ENCODE measurements at regions not wholly inside any gene's neighbourhood (a gene's known extent, or its start where the extent isn't known, plus 50 kb on each side); places are given as distances from the start of the nearest gene placed in this dataset.

DNA sequence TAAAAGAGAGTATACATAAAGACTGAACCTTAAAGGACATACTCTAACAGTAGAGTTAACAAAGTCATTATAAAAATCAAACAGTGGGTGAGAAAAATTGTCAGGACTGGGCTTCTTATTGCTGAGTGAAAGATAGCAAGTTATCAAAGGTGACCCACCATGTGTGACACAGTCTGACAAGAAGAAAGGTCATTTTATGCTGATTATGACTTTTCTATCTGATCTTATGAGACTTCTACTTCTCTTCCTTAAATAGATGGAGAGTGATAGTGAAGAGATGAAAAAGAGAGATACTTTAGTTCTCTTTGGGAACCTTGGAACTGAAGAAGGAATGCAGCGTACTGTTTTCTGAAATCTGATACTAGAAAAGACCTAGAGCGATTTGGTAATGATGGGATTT lies 2157.1 kb downstream of the NCAM2 start:
- Histone ChIP-seq H3K79me2 (ENCODE audit: insufficient read depth, low read length) (no peaks in the 10 kb centered on the region), H3K4me1 (ENCODE audit: insufficient read depth, low read length) (no peaks in the 10 kb centered on the region), H3K4me2 (ENCODE audit: low read length) (no peak overlapping the region), H4K20me1 (ENCODE audit: insufficient read depth, low read length) (no peaks in the 10 kb centered on the region), H3K27ac (ENCODE audit: low read depth, low read length) (no peak overlapping the region), H3K27me3 (ENCODE audit: insufficient read depth, low read length) (no peaks in the 10 kb centered on the region), H3K9me3 (ENCODE audit: insufficient read depth, low read depth, low read length) (no peaks in the 10 kb centered on the region), H2AFZ (ENCODE audit: low read depth, low read length) (no peak overlapping the region), H3K9ac (ENCODE audit: low read length) (no peak overlapping the region), H3K4me3 (ENCODE audit: insufficient read depth, low read depth, low read length) (no peak overlapping the region), H3K36me3 (ENCODE audit: insufficient read depth, low read length) (no peaks in the 10 kb centered on the region)
- DNase-seq (ENCODE audit: low read depth), result no peak
- Mint-ChIP-seq H3K9me3 (ENCODE audit: unreplicated experiment) (no peaks in the 10 kb centered on the region), H3K4me3 (ENCODE audit: unreplicated experiment) (no peak overlapping the region), H3K27me3 (ENCODE audit: low read depth, unreplicated experiment) (no peaks in the 10 kb centered on the region), H3K27ac (ENCODE audit: unreplicated experiment) (no peak overlapping the region), H3K4me1 (ENCODE audit: low read depth, unreplicated experiment) (no peaks in the 10 kb centered on the region), H3K36me3 (ENCODE audit: low read depth, unreplicated experiment) (no peaks in the 10 kb centered on the region)
- TF ChIP-seq EZH2 (IDR thresholded peaks at IDR 0.05; ENCODE audit: insufficient read depth, low read length), result no peak
- TF ChIP-seq, protein P1, sequence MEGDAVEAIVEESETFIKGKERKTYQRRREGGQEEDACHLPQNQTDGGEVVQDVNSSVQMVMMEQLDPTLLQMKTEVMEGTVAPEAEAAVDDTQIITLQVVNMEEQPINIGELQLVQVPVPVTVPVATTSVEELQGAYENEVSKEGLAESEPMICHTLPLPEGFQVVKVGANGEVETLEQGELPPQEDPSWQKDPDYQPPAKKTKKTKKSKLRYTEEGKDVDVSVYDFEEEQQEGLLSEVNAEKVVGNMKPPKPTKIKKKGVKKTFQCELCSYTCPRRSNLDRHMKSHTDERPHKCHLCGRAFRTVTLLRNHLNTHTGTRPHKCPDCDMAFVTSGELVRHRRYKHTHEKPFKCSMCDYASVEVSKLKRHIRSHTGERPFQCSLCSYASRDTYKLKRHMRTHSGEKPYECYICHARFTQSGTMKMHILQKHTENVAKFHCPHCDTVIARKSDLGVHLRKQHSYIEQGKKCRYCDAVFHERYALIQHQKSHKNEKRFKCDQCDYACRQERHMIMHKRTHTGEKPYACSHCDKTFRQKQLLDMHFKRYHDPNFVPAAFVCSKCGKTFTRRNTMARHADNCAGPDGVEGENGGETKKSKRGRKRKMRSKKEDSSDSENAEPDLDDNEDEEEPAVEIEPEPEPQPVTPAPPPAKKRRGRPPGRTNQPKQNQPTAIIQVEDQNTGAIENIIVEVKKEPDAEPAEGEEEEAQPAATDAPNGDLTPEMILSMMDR (IDR thresholded peaks at IDR 0.05; ENCODE audit: insufficient read depth, low read depth, low read length), result no peak
- FAIRE-seq, result no peak

DNA sequence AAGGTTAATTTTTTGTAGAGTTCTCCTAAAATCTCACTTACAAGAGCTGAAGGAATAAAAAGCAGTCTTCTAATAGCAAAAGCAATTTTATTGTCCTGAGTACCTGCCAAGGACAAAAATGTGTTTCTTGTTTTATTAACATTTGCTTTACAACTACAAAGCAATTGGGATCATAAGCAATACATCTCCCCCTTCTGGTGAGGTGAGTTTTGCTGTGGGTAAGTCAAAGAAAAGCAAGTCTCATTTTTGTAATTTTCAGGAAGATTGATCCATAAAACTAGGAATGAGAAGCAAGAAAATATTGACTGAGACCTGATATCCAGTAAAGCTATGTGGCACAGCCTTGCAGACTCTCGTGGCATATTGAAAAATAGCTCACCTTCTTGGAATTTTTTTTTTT lies 2162.7 kb downstream of the NCAM2 start:
- no peak overlapping the region for H3K27ac ChIP-seq (ENCODE audit: low read depth, low read length)
- no peak overlapping the region for H2AFZ ChIP-seq (ENCODE audit: low read depth, low read length)
- H3K4me2 ChIP-seq (ENCODE audit: low read length), result no peak overlapping the region
- no peak for FAIRE-seq
- no peaks in the 10 kb centered on the region for H3K4me1 ChIP-seq (ENCODE audit: insufficient read depth, low read length)
- TF ChIP-seq, protein P1 (IDR thresholded peaks at IDR 0.05; ENCODE audit: insufficient read depth, low read depth, low read length), result no peak
- TF ChIP-seq EZH2 (IDR thresholded peaks at IDR 0.05; ENCODE audit: insufficient read depth, low read length), result no peak
- H3K4me3 Mint-ChIP-seq (ENCODE audit: unreplicated experiment), result no peak overlapping the region
- H3K27ac Mint-ChIP-seq (ENCODE audit: unreplicated experiment), result no peak overlapping the region
- no peaks in the 10 kb centered on the region for H3K27me3 Mint-ChIP-seq (ENCODE audit: low read depth, unreplicated experiment)
- H3K4me3 ChIP-seq (ENCODE audit: insufficient read depth, low read depth, low read length), result no peak overlapping the region
- H3K9me3 ChIP-seq (ENCODE audit: insufficient read depth, low read depth, low read length), result no peaks in the 10 kb centered on the region
- no peaks in the 10 kb centered on the region for H3K9me3 Mint-ChIP-seq (ENCODE audit: unreplicated experiment)
- H3K36me3 Mint-ChIP-seq (ENCODE audit: low read depth, unreplicated experiment), result no peaks in the 10 kb centered on the region
- H4K20me1 ChIP-seq (ENCODE audit: insufficient read depth, low read length), result no peaks in the 10 kb centered on the region
- H3K4me1 Mint-ChIP-seq (ENCODE audit: low read depth, unreplicated experiment), result peaks cover 8% of the 10 kb centered on the region
- no peaks in the 10 kb centered on the region for H3K79me2 ChIP-seq (ENCODE audit: insufficient read depth, low read length)
- no peaks in the 10 kb centered on the region for H3K27me3 ChIP-seq (ENCODE audit: insufficient read depth, low read length)
- DNase-seq (ENCODE audit: low read depth), result no peak
- no peaks in the 10 kb centered on the region for H3K36me3 ChIP-seq (ENCODE audit: insufficient read depth, low read length)
- H3K9ac ChIP-seq (ENCODE audit: low read length), result no peak overlapping the region

DNA sequence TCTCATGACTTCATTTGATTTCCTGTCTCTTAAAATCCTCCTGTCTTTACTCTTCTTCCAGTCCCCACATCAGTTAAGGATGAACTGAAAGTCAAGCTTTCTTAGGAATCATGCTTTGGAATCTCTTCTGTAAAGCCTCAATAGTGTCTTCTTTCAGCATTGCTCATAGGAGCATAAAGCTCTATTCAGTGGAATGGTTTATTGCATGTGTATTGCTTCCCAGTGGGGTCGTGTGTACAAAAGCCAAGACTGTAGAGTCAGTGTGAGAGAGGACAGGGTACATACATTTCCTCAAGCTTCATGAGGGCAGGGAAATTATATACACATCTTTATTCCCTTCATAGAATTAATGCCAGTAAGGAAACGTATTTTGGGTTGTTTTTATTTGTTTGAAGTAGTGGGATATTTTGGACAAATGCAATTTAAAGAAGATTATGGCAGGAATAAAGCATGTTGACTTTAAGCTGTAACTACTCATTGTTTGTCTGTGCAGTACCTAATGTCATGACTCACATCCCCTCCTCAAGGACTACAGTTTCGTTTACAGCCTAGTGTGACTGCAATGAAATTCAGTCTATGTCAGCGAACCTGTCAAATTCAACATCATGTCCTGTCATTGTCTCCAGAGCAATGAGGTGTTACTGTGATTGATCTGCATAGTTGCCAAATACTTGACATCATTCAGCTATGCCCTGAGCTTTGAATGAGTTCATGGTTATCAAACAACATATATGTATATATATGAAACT lies 2164.2 kb downstream of the NCAM2 start:
- no peaks in the 10 kb centered on the region for H3K36me3 Mint-ChIP-seq (ENCODE audit: low read depth, unreplicated experiment)
- Histone ChIP-seq H3K4me2 (ENCODE audit: low read length) (no peak overlapping the region), H3K27ac (ENCODE audit: low read depth, low read length) (no peak overlapping the region), H2AFZ (ENCODE audit: low read depth, low read length) (no peak overlapping the region), H3K4me3 (ENCODE audit: insufficient read depth, low read depth, low read length) (no peak overlapping the region), H3K27me3 (ENCODE audit: insufficient read depth, low read length) (no peaks in the 10 kb centered on the region), H3K9me3 (ENCODE audit: insufficient read depth, low read depth, low read length) (no peaks in the 10 kb centered on the region), H3K36me3 (ENCODE audit: insufficient read depth, low read length) (no peaks in the 10 kb centered on the region), H3K9ac (ENCODE audit: low read length) (no peak overlapping the region), H3K79me2 (ENCODE audit: insufficient read depth, low read length) (no peaks in the 10 kb centered on the region), H3K4me1 (ENCODE audit: insufficient read depth, low read length) (no peaks in the 10 kb centered on the region), H4K20me1 (ENCODE audit: insufficient read depth, low read length) (no peaks in the 10 kb centered on the region)
- H3K4me3 Mint-ChIP-seq (ENCODE audit: unreplicated experiment), result no peak overlapping the region
- H3K4me1 Mint-ChIP-seq (ENCODE audit: low read depth, unreplicated experiment), result peaks cover 8% of the 10 kb centered on the region
- H3K9me3 Mint-ChIP-seq (ENCODE audit: unreplicated experiment), result no peaks in the 10 kb centered on the region
- H3K27ac Mint-ChIP-seq (ENCODE audit: unreplicated experiment), result peak overlapping the region; percentile 6
- TF ChIP-seq, protein P1 (IDR thresholded peaks at IDR 0.05; ENCODE audit: insufficient read depth, low read depth, low read length), result no peak
- no peak for TF ChIP-seq EZH2 (IDR thresholded peaks at IDR 0.05; ENCODE audit: insufficient read depth, low read length)
- FAIRE-seq (no peak), DNase-seq (ENCODE audit: low read depth) (no peak)
- H3K27me3 Mint-ChIP-seq (ENCODE audit: low read depth, unreplicated experiment), result no peaks in the 10 kb centered on the region

Measured in astrocyte (in vitro differentiated cells and primary cell).